Esophagus muscularis mucosa (tissue), 3 donors: ENCODE measurements at regions not wholly inside any gene's neighbourhood (a gene's known extent, or its start where the extent isn't known, plus 50 kb on each side); places are given as distances from the start of the nearest gene placed in this dataset.

Source experiments
- CTCF ChIP-seq, 3 experiments: fragments of 200-600 bp in 2 of 3; fragments of 450-650 bp in 1 of 3; sonication (generic) in 2 of 3; IDR thresholded peaks; one replicate each; pipeline ENCODE4 v1.5.1; 2017 to 2019; ENCODE audit warnings: antibody characterized with exemption in 3 of 3, mild to moderate bottlenecking in 2 of 3, moderate library complexity in 1 of 3
- EP300 ChIP-seq: sonication (generic); formaldehyde crosslinking; IDR thresholded peaks from one replicate; pipeline ENCODE4 v1.6.1; 2017; ENCODE audit warnings: antibody characterized with exemption

DNA sequence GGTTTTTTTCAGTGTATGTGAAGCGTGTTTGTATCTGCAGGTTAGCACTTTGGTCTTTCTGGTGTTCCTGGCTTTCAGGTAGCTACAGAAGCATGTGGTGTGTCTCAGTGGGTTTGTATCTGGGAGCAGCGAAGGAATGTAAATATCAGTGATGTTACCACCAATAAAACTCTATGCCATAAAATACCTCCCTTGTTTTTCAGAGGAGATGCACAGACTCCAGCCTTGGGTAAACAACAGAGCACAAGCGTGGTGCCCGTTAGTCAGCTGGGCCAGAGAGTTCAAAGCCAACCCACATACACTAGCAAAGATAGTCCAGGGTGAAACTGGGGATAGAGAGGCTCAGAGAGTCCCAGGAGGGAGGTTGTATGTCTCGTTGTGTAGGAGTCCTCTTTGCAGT, 393.8 kb downstream of the SMOC2 start:
- no peak for TF ChIP-seq CTCF (IDR thresholded peaks at IDR 0.05)
- TF ChIP-seq EP300: no peak
